GM23248 (cell line): ENCODE measurements at regions not wholly inside any gene's neighbourhood (a gene's known extent, or its start where the extent isn't known, plus 50 kb on each side); places are given as distances from the start of the nearest gene placed in this dataset.

ENCODE experiments used
- DNase-seq: peaks from one replicate; pipeline ENCODE4 v3.0.0-alpha.2; 2015
- H2AFZ ChIP-seq: fragments of 200-600 bp; sonication (generic); 2 replicates; pipeline ENCODE4 v1.6.1; 2016; ENCODE audit warnings: antibody characterized with exemption
- H3F3A ChIP-seq: fragments of 200-600 bp; sonication (generic); 2 replicates; pipeline ENCODE4 v1.6.1; 2016; ENCODE audit warnings: mild to moderate bottlenecking, antibody characterized with exemption, mixed run types; ENCODE audit not compliant: insufficient read depth
- H3K27ac ChIP-seq: fragments of 200-600 bp; sonication (generic); 2 replicates; pipeline ENCODE4 v1.5.1; 2016; ENCODE audit warnings: mild to moderate bottlenecking
- H3K27me3 ChIP-seq: fragments of 200-600 bp; sonication (generic); replicated peaks from 2 replicates; pipeline ENCODE4 v1.6.1; 2016; ENCODE audit warnings: mild to moderate bottlenecking; ENCODE audit not compliant: insufficient read depth
- H3K36me3 ChIP-seq: fragments of 200-600 bp; sonication (generic); 2 replicates; pipeline ENCODE4 v1.6.1; 2016; ENCODE audit warnings: low read depth, mild to moderate bottlenecking
- H3K4me1 ChIP-seq: fragments of 200-600 bp; sonication (generic); 2 replicates; pipeline ENCODE4 v1.6.1; 2016; ENCODE audit warnings: mild to moderate bottlenecking; ENCODE audit not compliant: insufficient read depth
- H3K4me2 ChIP-seq: fragments of 200-600 bp; sonication (generic); one replicate; pipeline ENCODE4 v1.6.1; 2016; ENCODE audit warnings: mild to moderate bottlenecking; ENCODE audit not compliant: unreplicated experiment
- H3K4me3 ChIP-seq: fragments of 200-600 bp; sonication (generic); 2 replicates; pipeline ENCODE4 v1.5.1; 2016; ENCODE audit warnings: mild to moderate bottlenecking
- H3K79me2 ChIP-seq: fragments of 200-600 bp; sonication (generic); 2 replicates; pipeline ENCODE4 v1.6.1; 2016; ENCODE audit warnings: mild to moderate bottlenecking; ENCODE audit not compliant: insufficient read depth
- H3K9ac ChIP-seq: fragments of 200-600 bp; sonication (generic); 2 replicates; pipeline ENCODE4 v1.6.1; 2016; ENCODE audit warnings: mild to moderate bottlenecking
- H3K9me2 ChIP-seq: fragments of 200-600 bp; sonication (generic); 2 replicates; pipeline ENCODE4 v1.6.1; 2016; ENCODE audit warnings: mixed run types, mild to moderate bottlenecking, moderate library complexity; ENCODE audit not compliant: insufficient read depth
- H3K9me3 ChIP-seq: fragments of 200-600 bp; sonication (generic); one replicate; pipeline ENCODE4 v1.6.1; 2017; ENCODE audit warnings: low read depth
- H4K20me1 ChIP-seq: fragments of 200-600 bp; sonication (generic); 2 replicates; pipeline ENCODE4 v1.6.0; 2016; ENCODE audit not compliant: insufficient read depth
- EZH2 ChIP-seq: fragments of 200-600 bp; sonication (generic); IDR thresholded peaks from 2 replicates; pipeline ENCODE4 v1.6.1; 2018; ENCODE audit warnings: antibody characterized with exemption, mild to moderate bottlenecking; ENCODE audit not compliant: insufficient read depth, poor library complexity, severe bottlenecking
- EZH2phosphoT487 ChIP-seq: fragments of 200-600 bp; sonication (generic); IDR thresholded peaks from 2 replicates; pipeline ENCODE4 v1.6.1; 2018; ENCODE audit warnings: antibody characterized with exemption, moderate library complexity, mild to moderate bottlenecking, low read depth; ENCODE audit not compliant: insufficient read depth
- WGBS, 2 experiments: methylation state at CpG; one replicate each; pipeline ENCODE4 v1.1.6; 2015 to 2017; ENCODE audit warnings: low lambda C conversion rate in 2 of 2, low coverage in 1 of 2; ENCODE audit errors: missing lambda C conversion rate in 2 of 2; 5-methylcytosine and 5-hydroxymethylcytosine counted together
- in situ Hi-C: fragments of 300-500 bp; cut with MboI; formaldehyde crosslinking; loops from 2 replicates; pipeline ENCODE4 v1.15.0; 2020

DNA sequence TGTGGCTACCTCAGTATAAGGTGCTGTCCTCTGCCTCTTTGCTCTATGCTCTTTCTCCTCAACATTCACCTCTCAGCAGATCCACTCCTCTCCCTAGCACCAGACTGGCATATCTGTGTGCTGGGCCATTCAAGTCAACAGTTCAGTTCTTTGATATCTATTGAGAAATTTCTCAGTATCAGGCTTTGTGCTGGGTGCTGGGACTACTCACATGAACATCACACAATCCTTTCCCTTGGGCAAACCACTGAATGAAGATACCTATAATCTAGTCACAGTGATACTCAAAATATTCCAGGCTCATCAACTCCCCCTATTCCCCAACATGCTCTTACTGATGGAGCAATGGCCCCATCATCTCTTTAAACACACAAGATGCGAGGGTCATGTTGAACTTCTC, 120.8 kb downstream of the RPL22L1 start:
- 100% methylated on average over 1 of the region's 1 CpG for WGBS, 2 experiments
- Histone ChIP-seq H3K4me1 (peaks cover 72% of the 10 kb centered on the region), H3K9me2 (no peaks in the 10 kb centered on the region), H3K27ac (no peak overlapping the region), H3K9ac (no peak overlapping the region), H3K4me3 (no peak overlapping the region), H3K27me3 (no peaks in the 10 kb centered on the region), H3K4me2 (no peak overlapping the region), H3F3A (peaks cover 72% of the 10 kb centered on the region), H2AFZ (no peak overlapping the region), H4K20me1 (no peaks in the 10 kb centered on the region), H3K36me3 (no peaks in the 10 kb centered on the region), H3K9me3 (no peaks in the 10 kb centered on the region), H3K79me2 (no peaks in the 10 kb centered on the region)
- TF ChIP-seq EZH2phosphoT487 (no peak), EZH2 (no peak)
- in situ Hi-C loops, result no loop called here
- DNase-seq, result no peak

DNA sequence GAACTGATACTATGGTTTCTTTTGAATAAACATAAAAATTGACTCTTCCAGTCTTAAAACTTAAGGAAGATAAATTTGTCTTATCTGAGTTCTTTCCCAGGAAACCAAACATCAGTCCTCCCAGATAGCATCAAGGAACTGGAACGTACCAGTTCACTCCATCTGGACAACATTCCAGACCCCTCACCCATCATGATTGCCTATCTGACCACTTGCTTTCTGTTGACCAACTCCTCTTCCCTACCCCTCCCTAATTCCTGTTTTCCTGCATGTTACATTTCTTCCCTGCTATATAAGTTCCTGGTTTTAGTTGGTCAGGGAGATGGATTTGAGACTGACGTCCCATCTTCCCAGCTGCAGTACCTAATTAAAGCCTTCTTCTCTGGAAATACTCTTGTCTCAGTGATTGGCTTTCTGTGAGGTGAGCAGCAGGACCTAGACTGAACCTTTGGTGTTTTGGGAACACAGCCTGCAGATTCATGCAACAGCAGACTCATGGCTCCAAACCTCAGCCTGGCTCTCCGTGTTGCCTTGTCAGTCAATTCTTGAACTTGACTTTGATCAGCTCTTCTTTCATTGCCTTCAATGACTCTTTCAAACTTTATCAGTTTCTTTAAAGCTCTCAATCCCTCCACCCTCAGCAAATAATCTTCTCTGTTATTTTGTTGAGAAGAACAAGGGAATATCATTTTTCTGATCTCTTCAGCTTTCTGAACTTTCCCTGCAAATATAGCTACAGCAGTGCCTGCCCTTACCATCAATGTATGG, 123.6 kb downstream of the RPL22L1 start:
- Histone ChIP-seq H3K27me3 (no peaks in the 10 kb centered on the region), H3K4me3 (no peak overlapping the region)

DNA sequence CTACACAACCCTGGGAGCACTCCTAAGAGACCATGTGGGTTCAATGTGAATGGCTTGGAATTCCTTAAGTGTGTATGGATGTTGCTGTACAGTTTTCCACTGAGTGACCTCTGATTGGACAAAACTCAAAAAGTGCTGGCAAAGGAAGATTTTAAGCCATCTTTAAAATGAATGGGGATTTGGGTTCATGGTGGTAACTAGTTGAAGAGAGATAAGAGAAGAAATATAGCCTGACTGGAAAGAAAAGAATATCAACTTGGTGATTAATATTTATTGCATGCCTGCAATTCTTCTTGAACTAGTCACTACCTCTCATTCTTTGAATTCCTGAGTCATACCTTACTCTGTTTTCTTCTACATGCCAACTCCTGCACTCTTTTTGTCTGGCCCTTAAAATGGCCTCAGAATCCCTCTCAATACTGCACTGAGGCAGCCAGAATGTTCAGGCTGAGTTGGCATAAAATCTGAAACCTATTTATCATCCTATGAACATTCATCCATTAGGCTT, 124.7 kb downstream of the RPL22L1 start:
- Histone ChIP-seq H3K4me3 (no peak overlapping the region), H3K4me2 (no peak overlapping the region), H4K20me1 (no peaks in the 10 kb centered on the region), H3K9me3 (no peaks in the 10 kb centered on the region), H3F3A (peaks cover 68% of the 10 kb centered on the region), H3K27ac (peak overlapping the region; percentile 27; the same call in 1 of the 2 replicates), H3K9me2 (no peaks in the 10 kb centered on the region), H3K36me3 (no peaks in the 10 kb centered on the region), H3K4me1 (peaks cover 59% of the 10 kb centered on the region), H3K79me2 (no peaks in the 10 kb centered on the region), H3K9ac (no peak overlapping the region), H3K27me3 (no peaks in the 10 kb centered on the region), H2AFZ (no peak overlapping the region)
- in situ Hi-C loops, result no loop called here
- no peak for TF ChIP-seq EZH2phosphoT487
- TF ChIP-seq EZH2, result no peak
- DNase-seq, result peak; percentile 52

More for the DNA sequence above, 123.6 kb downstream of the RPL22L1 start:
- WGBS, 2 experiments, result 96 to 98% methylated on average over 3 of the region's 3 CpGs
- DNase-seq, result no peak
- H3K9me3 ChIP-seq, result no peaks in the 10 kb centered on the region
- H3K9me2 ChIP-seq, result no peaks in the 10 kb centered on the region
- no peak overlapping the region for H3K9ac ChIP-seq
- H3K4me2 ChIP-seq, result no peak overlapping the region
- no peaks in the 10 kb centered on the region for H3K36me3 ChIP-seq
- H3K79me2 ChIP-seq, result no peaks in the 10 kb centered on the region
- H3K4me1 ChIP-seq, result peaks cover 60% of the 10 kb centered on the region
- H4K20me1 ChIP-seq, result no peaks in the 10 kb centered on the region
- peaks cover 70% of the 10 kb centered on the region for H3F3A ChIP-seq
- no peak for TF ChIP-seq EZH2
- TF ChIP-seq EZH2phosphoT487, result no peak
- H3K27ac ChIP-seq, result no peak overlapping the region
- in situ Hi-C loops, result no loop called here
- H2AFZ ChIP-seq, result no peak overlapping the region

DNA sequence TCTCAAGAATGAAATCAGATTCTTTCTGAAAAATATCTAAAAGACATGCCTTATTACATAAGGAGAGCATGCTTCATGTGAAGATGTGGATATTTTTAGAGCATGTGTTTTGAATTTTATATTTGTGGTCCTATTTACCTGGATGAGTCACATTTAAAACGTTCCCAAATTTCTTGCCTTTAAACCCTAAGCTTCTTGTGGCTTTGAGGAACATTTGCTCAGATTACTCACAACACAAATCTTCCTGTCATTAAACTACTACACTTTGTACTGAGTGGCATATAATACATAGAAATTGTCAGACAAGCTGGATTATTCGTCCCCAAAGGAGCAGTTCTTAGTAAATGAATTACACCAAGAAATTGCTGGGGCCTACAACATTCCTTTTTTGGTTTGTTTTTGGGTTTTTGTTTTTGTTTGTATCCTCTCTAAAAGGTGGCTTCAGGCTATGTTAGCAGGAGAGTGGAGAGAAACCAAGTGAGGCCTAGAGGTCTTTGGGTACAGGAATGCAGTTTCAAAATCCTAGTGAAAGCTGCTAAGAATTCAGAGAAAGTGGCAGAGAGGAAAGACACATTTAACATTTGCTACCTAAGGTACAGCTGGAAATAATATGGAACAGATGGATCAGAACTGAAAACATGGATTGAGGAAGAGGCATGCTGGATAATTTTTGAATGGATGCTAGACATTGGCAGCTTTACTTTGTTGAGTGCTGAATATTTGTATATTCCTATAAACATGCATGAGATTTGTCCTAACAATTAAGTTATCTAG, 128.1 kb downstream of the RPL22L1 start:
- no peaks in the 10 kb centered on the region for H3K36me3 ChIP-seq
- peak overlapping the region; percentile 58; the same call in 1 of the 2 replicates for H3K4me3 ChIP-seq
- H3K27ac ChIP-seq, result peak overlapping the region; percentile 75
- no peaks in the 10 kb centered on the region for H3K9me3 ChIP-seq
- H3K9ac ChIP-seq, result peak overlapping the region; percentile 56; the same call in 1 of the 2 replicates
- WGBS, 2 experiments, result 2% methylated on average over 2 of the region's 2 CpGs
- in situ Hi-C loops, result no loop called here
- H3K79me2 ChIP-seq, result peaks cover 9% of the 10 kb centered on the region; the same call in 1 of the 2 replicates
- 0 out of 2 replicates have a peak overlapping the region, but pooled peaks have one; percentile 73 for H2AFZ ChIP-seq
- H3K4me2 ChIP-seq, result peak overlapping the region; percentile 69
- peak; percentile 15 for DNase-seq
- H4K20me1 ChIP-seq, result no peaks in the 10 kb centered on the region
- TF ChIP-seq EZH2, result no peak
- 0 out of 2 replicates have a peak, but pooled peaks have one; percentile 44 for TF ChIP-seq EZH2phosphoT487
- H3K4me1 ChIP-seq, result peaks cover 59% of the 10 kb centered on the region
- no peaks in the 10 kb centered on the region for H3K27me3 ChIP-seq
- peaks cover 56% of the 10 kb centered on the region for H3F3A ChIP-seq
- H3K9me2 ChIP-seq, result no peaks in the 10 kb centered on the region
